Gastrocnemius medialis (tissue), 4 donors: ENCODE measurements at regions not wholly inside any gene's neighbourhood (a gene's known extent, or its start where the extent isn't known, plus 50 kb on each side); places are given as distances from the start of the nearest gene placed in this dataset.

Experiments used
- POLR2A ChIP-seq, 2 donors: fragments of 450-650 bp; IDR thresholded peaks; one replicate each; pipeline ENCODE4 v1.6.1; 2017; ENCODE audit warnings: antibody characterized with exemption in 2 of 2, mild to moderate bottlenecking in 2 of 2, moderate library complexity in 2 of 2
- TF ChIP-seq, protein P1 (sequence below), 5 experiments: fragments of 450-650 bp in 3 of 5; fragments of 200-600 bp in 2 of 5; sonication (generic) in 2 of 5; IDR thresholded peaks in 4 of 5; conservative IDR thresholded peaks in 1 of 5; 1 replicate in 4 of 5; 2 replicates in 1 of 5; pipeline ENCODE4 v1.5.1; 2016 to 2019; ENCODE audit warnings: antibody characterized with exemption in 5 of 5, mild to moderate bottlenecking in 3 of 5, moderate library complexity in 3 of 5

DNA sequence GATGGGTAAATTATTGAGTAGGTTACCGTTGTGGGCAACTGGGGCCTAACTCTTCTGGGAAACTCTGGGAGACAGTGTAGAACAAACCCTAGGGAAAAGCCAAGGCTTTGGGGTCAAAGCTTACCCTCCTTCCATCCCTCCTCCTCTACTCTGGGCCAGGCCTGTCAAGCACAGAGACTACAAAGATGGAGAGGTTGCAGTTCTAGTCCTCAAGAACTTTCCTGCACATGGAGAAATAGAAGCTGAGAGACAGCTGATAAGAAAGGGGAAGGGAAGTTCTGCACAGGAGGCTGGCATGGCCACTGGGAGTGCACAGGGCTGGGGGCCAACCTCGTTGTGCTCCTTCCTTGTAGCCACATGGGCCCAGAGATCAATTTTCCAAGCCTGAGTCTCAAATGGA, 67.2 kb upstream of the ALX4 start:
- TF ChIP-seq, protein P1, sequence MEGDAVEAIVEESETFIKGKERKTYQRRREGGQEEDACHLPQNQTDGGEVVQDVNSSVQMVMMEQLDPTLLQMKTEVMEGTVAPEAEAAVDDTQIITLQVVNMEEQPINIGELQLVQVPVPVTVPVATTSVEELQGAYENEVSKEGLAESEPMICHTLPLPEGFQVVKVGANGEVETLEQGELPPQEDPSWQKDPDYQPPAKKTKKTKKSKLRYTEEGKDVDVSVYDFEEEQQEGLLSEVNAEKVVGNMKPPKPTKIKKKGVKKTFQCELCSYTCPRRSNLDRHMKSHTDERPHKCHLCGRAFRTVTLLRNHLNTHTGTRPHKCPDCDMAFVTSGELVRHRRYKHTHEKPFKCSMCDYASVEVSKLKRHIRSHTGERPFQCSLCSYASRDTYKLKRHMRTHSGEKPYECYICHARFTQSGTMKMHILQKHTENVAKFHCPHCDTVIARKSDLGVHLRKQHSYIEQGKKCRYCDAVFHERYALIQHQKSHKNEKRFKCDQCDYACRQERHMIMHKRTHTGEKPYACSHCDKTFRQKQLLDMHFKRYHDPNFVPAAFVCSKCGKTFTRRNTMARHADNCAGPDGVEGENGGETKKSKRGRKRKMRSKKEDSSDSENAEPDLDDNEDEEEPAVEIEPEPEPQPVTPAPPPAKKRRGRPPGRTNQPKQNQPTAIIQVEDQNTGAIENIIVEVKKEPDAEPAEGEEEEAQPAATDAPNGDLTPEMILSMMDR (IDR thresholded peaks at IDR 0.05 in 4 of 5, conservative IDR thresholded peaks at IDR 0.05 in 1 of 5) = no peak
- no peak for TF ChIP-seq POLR2A (IDR thresholded peaks at IDR 0.05)
